Heart left ventricle (tissue), 13 donors: ENCODE measurements at regions not wholly inside any gene's neighbourhood (a gene's known extent, or its start where the extent isn't known, plus 50 kb on each side); places are given as distances from the start of the nearest gene placed in this dataset.

Experiments used
- CTCF ChIP-seq, 12 donors: fragments of 200-600 bp; sonication (generic) in 4 of 12; IDR thresholded peaks; one replicate each; pipeline versions ENCODE4 v1.5.0 to v1.8.0; 2018 to 2022; ENCODE audit warnings: antibody characterized with exemption in 12 of 12, mild to moderate bottlenecking in 5 of 12
- POLR2A ChIP-seq, 2 donors: fragments of 450-650 bp; IDR thresholded peaks; one replicate each; pipeline ENCODE4 v1.6.1; 2017; ENCODE audit warnings: antibody characterized with exemption in 2 of 2, mild to moderate bottlenecking in 2 of 2, moderate library complexity in 2 of 2
- donor health status: ischemic (EF 13 %, LVEDD 7.1; RV severe dilation, severe dysfunction).
- donor health status: DM: no; HTN: yes; CAD: no.
- donor health status: DM: no; HTN: no; CAD: no.
- donor health status: ischemic (EF 25% LVEDD 6.9; RV normal size, moderate dysfunction).
- donor health status: ischemic (EF 25% LVEDD 5.7; RV mildly dilated, moderate dysfunction).
- donor health status: ischemic (EF 35%, LVEDD 5.7; RV mildly dilated, moderate dysfunction).
- donor health status: nonischemic (EF 11% LVEDD 7.7; RV severe dilation, severe dysfunction).
- donor health status: DM: yes; HTN: yes; CAD: no.
- donor health status: PGD.
- donor health status: ischemic (EF 29% LVEDD 5.4; RV normal size, mild dysfunction).
- donor health status: nonischemic (EF 23%, LVEDD 6.1; RV moderate dilation, normal function).

GRCh38 chr12:24307153-24307552 is 357.7 kb upstream of the SOX5 start:
- TF ChIP-seq POLR2A (IDR thresholded peaks at IDR 0.05) = no peak
- no peak for TF ChIP-seq CTCF (IDR thresholded peaks at IDR 0.05)
